GM20431 (cell line): ENCODE measurements at regions not wholly inside any gene's neighbourhood (a gene's known extent, or its start where the extent isn't known, plus 50 kb on each side); places are given as distances from the start of the nearest gene placed in this dataset.

Experiments
- in situ Hi-C: fragments of 300-500 bp; cut with MseI, MboI; formaldehyde crosslinking; loops from one replicate; pipeline ENCODE4 v1.15.0; 2020; ENCODE audit warnings: low sequenced_read_pairs; ENCODE audit not compliant: unreplicated experiment

- in situ Hi-C loops: no loop called here
Measured at GRCh38 chr10:43957267-43958070, 308.8 kb upstream of the ZNF32 start.

GRCh38 chr10:43955978-43956377 lies 307.3 kb upstream of the ZNF32 start:
- in situ Hi-C loops: no loop called here

- in situ Hi-C loops: no loop called here
Measured at GRCh38 chr10:43955002-43955596, 306.4 kb upstream of the ZNF32 start.

- in situ Hi-C loops: no loop called here
Measured at GRCh38 chr10:43953672-43954071, 305.0 kb upstream of the ZNF32 start.

GRCh38 chr10:43952760-43953159 lies 304.1 kb upstream of the ZNF32 start:
- in situ Hi-C loops: no loop called here

- in situ Hi-C loops: no loop called here
Measured at GRCh38 chr10:43949351-43949750, 300.7 kb upstream of the ZNF32 start.

- in situ Hi-C loops: no loop called here
Measured at GRCh38 chr10:43946445-43946844, 297.8 kb upstream of the ZNF32 start.

- in situ Hi-C loops: no loop called here
Measured at GRCh38 chr10:43945908-43946307, 297.2 kb upstream of the ZNF32 start.

GRCh38 chr10:43945094-43945730 lies 296.5 kb upstream of the ZNF32 start:
- in situ Hi-C loops: no loop called here

GRCh38 chr10:43944381-43945093 lies 295.9 kb upstream of the ZNF32 start:
- in situ Hi-C loops: no loop called here

- in situ Hi-C loops: no loop called here
Measured at GRCh38 chr10:43943818-43944360, 295.2 kb upstream of the ZNF32 start.

- in situ Hi-C loops: no loop called here
Measured at GRCh38 chr10:43943119-43943817, 294.6 kb upstream of the ZNF32 start.

GRCh38 chr10:43942096-43942850 lies 293.6 kb upstream of the ZNF32 start:
- in situ Hi-C loops: no loop called here

GRCh38 chr10:43940898-43941837 lies 292.5 kb upstream of the ZNF32 start:
- in situ Hi-C loops: no loop called here

GRCh38 chr10:43939939-43940820 lies 291.5 kb upstream of the ZNF32 start:
- in situ Hi-C loops: no loop called here

GRCh38 chr10:43939389-43939938 lies 290.8 kb upstream of the ZNF32 start:
- in situ Hi-C loops: no loop called here

- in situ Hi-C loops: no loop called here
Measured at GRCh38 chr10:43938810-43939209, 290.1 kb upstream of the ZNF32 start.
